Colonic mucosa (tissue), 4 donors: ENCODE measurements at regions not wholly inside any gene's neighbourhood (a gene's known extent, or its start where the extent isn't known, plus 50 kb on each side); places are given as distances from the start of the nearest gene placed in this dataset.

ENCODE experiments used
- DNase-seq: peaks from one replicate; pipeline ENCODE4 v3.0.0-alpha.2; 2020
- H3K27ac ChIP-seq: fragments of 200-600 bp; one replicate; pipeline ENCODE4 v1.8.0; 2021
- H3K27me3 ChIP-seq: fragments of 200-600 bp; one replicate; pipeline ENCODE4 v1.8.0; 2021
- H3K36me3 ChIP-seq: fragments of 200-600 bp; one replicate; pipeline ENCODE4 v1.8.0; 2021
- H3K4me1 ChIP-seq: fragments of 200-600 bp; one replicate; pipeline ENCODE4 v1.8.0; 2021; ENCODE audit warnings: mild to moderate bottlenecking
- H3K4me3 ChIP-seq: fragments of 200-600 bp; one replicate; pipeline ENCODE4 v1.8.0; 2021
- H3K9ac ChIP-seq, 2 donors: one replicate each; pipeline ENCODE4 v1.7.0; 2013; ENCODE audit warnings: control low read depth in 2 of 2, low read depth in 2 of 2, low read length in 2 of 2
- H3K9me3 ChIP-seq: fragments of 200-600 bp; one replicate; pipeline ENCODE4 v1.8.0; 2021
- CTCF ChIP-seq: fragments of 200-600 bp; IDR thresholded peaks from one replicate; pipeline ENCODE4 v1.8.0; 2022; ENCODE audit warnings: antibody characterized with exemption, mild to moderate bottlenecking
- intact Hi-C: fragments of 100-400 bp; cut with DNase I; formaldehyde crosslinking; loops from one replicate; pipeline ENCODE4 v1.14.1; 2022
- donor health status: healthy.
- donor health status: DM: no; HTN: no; CAD: no.
- donor health status: DM: no; HTN: no; CAD: no.

GRCh38 chr9:126049896-126050604 is 276.6 kb upstream of the MVB12B start:
- H3K9me3 ChIP-seq, result no peaks in the 10 kb centered on the region
- no peak overlapping the region for H3K27ac ChIP-seq
- intact Hi-C loops, result no loop called here
- H3K4me1 ChIP-seq, result no peaks in the 10 kb centered on the region
- no peaks in the 10 kb centered on the region for H3K36me3 ChIP-seq
- no peak for DNase-seq
- no peak for TF ChIP-seq CTCF
- no peak overlapping the region for H3K9ac ChIP-seq
- no peak overlapping the region for H3K4me3 ChIP-seq
- H3K27me3 ChIP-seq, result no peaks in the 10 kb centered on the region

GRCh38 chr9:126050605-126050990 is 276.0 kb upstream of the MVB12B start:
- H3K4me1 ChIP-seq, result no peaks in the 10 kb centered on the region
- H3K9me3 ChIP-seq, result no peaks in the 10 kb centered on the region
- H3K4me3 ChIP-seq, result no peak overlapping the region
- H3K27me3 ChIP-seq, result no peaks in the 10 kb centered on the region
- TF ChIP-seq CTCF, result no peak
- no peak for DNase-seq
- intact Hi-C loops, result no loop called here
- no peak overlapping the region for H3K27ac ChIP-seq
- no peaks in the 10 kb centered on the region for H3K36me3 ChIP-seq
- H3K9ac ChIP-seq, result no peak overlapping the region

GRCh38 chr9:126051446-126052130 is 275.0 kb upstream of the MVB12B start:
- intact Hi-C loops, result no loop called here
- no peaks in the 10 kb centered on the region for H3K4me1 ChIP-seq
- H3K9ac ChIP-seq, result no peak overlapping the region
- H3K9me3 ChIP-seq, result no peaks in the 10 kb centered on the region
- no peak overlapping the region for H3K27ac ChIP-seq
- H3K27me3 ChIP-seq, result no peaks in the 10 kb centered on the region
- no peak for TF ChIP-seq CTCF
- DNase-seq, result no peak
- no peak overlapping the region for H3K4me3 ChIP-seq
- H3K36me3 ChIP-seq, result no peaks in the 10 kb centered on the region

GRCh38 chr9:126052791-126053190 is 273.8 kb upstream of the MVB12B start:
- no peaks in the 10 kb centered on the region for H3K27me3 ChIP-seq
- no peaks in the 10 kb centered on the region for H3K9me3 ChIP-seq
- H3K4me3 ChIP-seq, result no peak overlapping the region
- DNase-seq, result no peak
- no peak for TF ChIP-seq CTCF
- H3K27ac ChIP-seq, result no peak overlapping the region
- H3K9ac ChIP-seq, result no peak overlapping the region
- intact Hi-C loops, result no loop called here
- no peaks in the 10 kb centered on the region for H3K36me3 ChIP-seq
- no peaks in the 10 kb centered on the region for H3K4me1 ChIP-seq

GRCh38 chr9:126053913-126054312 is 272.7 kb upstream of the MVB12B start:
- Histone ChIP-seq H3K4me3 (no peak overlapping the region), H3K9ac (no peak overlapping the region), H3K27me3 (no peaks in the 10 kb centered on the region), H3K27ac (no peak overlapping the region), H3K36me3 (no peaks in the 10 kb centered on the region), H3K4me1 (no peaks in the 10 kb centered on the region), H3K9me3 (no peaks in the 10 kb centered on the region)
- TF ChIP-seq CTCF, result no peak
- intact Hi-C loops, result no loop called here
- no peak for DNase-seq
